Activated CD8-positive, alpha-beta memory T cell treated with anti-CD3 and anti-CD28 coated beads for 1 hour (primary cell): ENCODE measurements at regions not wholly inside any gene's neighbourhood (a gene's known extent, or its start where the extent isn't known, plus 50 kb on each side); places are given as distances from the start of the nearest gene placed in this dataset.
A peak's percentile ranks its signal among the peaks of the same experiment; 100 is the strongest.

ENCODE experiments used
- DNase-seq, 2 donors: peaks; one replicate each; pipeline ENCODE4 v3.0.0-alpha.2; 2020; ENCODE audit warnings: low read depth in 1 of 2; ENCODE audit errors: extremely low read depth in 1 of 2

- DNase-seq, result no peak
Measured at GRCh38 chr5:100479079-100479688, 56.0 kb upstream of the FAM174A start.

GRCh38 chr5:100472091-100472490 is 63.1 kb upstream of the FAM174A start:
- no peak for DNase-seq

- DNase-seq, result no peak
Measured at GRCh38 chr5:100469767-100470166, 65.4 kb upstream of the FAM174A start.

GRCh38 chr5:100464418-100464817 is 70.8 kb upstream of the FAM174A start:
- DNase-seq, result no peak

- no peak for DNase-seq
Measured at GRCh38 chr5:100456615-100457014, 78.6 kb upstream of the FAM174A start.

- DNase-seq, result no peak
Measured at GRCh38 chr5:100452126-100452525, 83.0 kb upstream of the FAM174A start.

GRCh38 chr5:100448111-100448528 is 87.1 kb upstream of the FAM174A start:
- no peak for DNase-seq

- no peak for DNase-seq
Measured at GRCh38 chr5:100446879-100447430, 88.2 kb upstream of the FAM174A start.

- no peak for DNase-seq
Measured at GRCh38 chr5:100444961-100445360, 90.2 kb upstream of the FAM174A start.

GRCh38 chr5:100434815-100435214 is 100.4 kb upstream of the FAM174A start:
- no peak for DNase-seq

- DNase-seq, result no peak
Measured at GRCh38 chr5:100432741-100433140, 102.4 kb upstream of the FAM174A start.

GRCh38 chr5:100430268-100431195 is 104.6 kb upstream of the FAM174A start:
- peak in 1 of 2 donors; percentile 7 for DNase-seq

GRCh38 chr5:100424787-100425186 is 110.4 kb upstream of the FAM174A start:
- DNase-seq, result no peak

- DNase-seq, result no peak
Measured at GRCh38 chr5:100424017-100424416, 111.2 kb upstream of the FAM174A start.

GRCh38 chr5:100423330-100423729 is 111.8 kb upstream of the FAM174A start:
- no peak for DNase-seq

- no peak for DNase-seq
Measured at GRCh38 chr5:100421360-100421759, 113.8 kb upstream of the FAM174A start.

GRCh38 chr5:100418231-100418630 is 116.9 kb upstream of the FAM174A start:
- DNase-seq, result no peak

GRCh38 chr5:100409660-100410151 is 125.5 kb upstream of the FAM174A start:
- DNase-seq, result no peak

GRCh38 chr5:100407053-100407452 is 128.1 kb upstream of the FAM174A start:
- DNase-seq, result no peak

GRCh38 chr5:100406640-100407039 is 128.5 kb upstream of the FAM174A start:
- DNase-seq, result no peak

GRCh38 chr5:100402071-100402470 is 133.1 kb upstream of the FAM174A start:
- DNase-seq, result no peak

- no peak for DNase-seq
Measured at GRCh38 chr5:100401149-100401548, 134.0 kb upstream of the FAM174A start.
